HS-27A (cell line): ENCODE measurements at regions not wholly inside any gene's neighbourhood (a gene's known extent, or its start where the extent isn't known, plus 50 kb on each side); places are given as distances from the start of the nearest gene placed in this dataset.
"Not testable (repeated sequence)": the region's sequence is repeated elsewhere in the genome, so short reads cannot be mapped to it uniquely, and the experiment has no call there.

Experiments used
- DNase-seq: peaks from one replicate; pipeline ENCODE4 v3.0.0-alpha.2; 2012; ENCODE audit warnings: low read depth, missing footprints

GRCh38 chr10:35783305-35783838 lies 141.3 kb upstream of the FZD8 start:
- no peak for DNase-seq

GRCh38 chr10:35781643-35782035 lies 139.5 kb upstream of the FZD8 start:
- DNase-seq, result no peak

- no peak for DNase-seq
These were observed 139.0 kb upstream of the FZD8 start for GRCh38 chr10:35780970-35781642.

DNA sequence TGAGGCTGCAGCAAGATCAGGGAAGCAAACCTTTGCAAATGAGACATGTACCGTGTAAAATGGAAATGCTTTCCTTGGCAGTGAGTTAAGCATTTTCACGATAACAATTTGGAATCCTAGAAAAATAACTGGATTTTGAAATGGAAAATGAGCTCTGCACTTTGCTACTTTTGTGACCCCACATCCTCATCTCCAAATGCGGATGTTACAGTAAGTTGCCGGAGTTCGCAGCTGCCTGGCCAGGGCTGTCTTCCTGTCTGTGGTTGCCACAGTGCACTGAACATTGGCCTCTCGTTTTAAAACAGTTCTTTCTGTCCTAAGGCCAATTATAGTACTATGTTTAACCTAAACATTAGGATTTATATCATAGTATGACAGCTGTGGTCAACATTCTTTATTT lies 136.2 kb upstream of the FZD8 start:
- no peak for DNase-seq

GRCh38 chr10:35776557-35776956 lies 134.5 kb upstream of the FZD8 start:
- DNase-seq, result not testable (repeated sequence)

DNA sequence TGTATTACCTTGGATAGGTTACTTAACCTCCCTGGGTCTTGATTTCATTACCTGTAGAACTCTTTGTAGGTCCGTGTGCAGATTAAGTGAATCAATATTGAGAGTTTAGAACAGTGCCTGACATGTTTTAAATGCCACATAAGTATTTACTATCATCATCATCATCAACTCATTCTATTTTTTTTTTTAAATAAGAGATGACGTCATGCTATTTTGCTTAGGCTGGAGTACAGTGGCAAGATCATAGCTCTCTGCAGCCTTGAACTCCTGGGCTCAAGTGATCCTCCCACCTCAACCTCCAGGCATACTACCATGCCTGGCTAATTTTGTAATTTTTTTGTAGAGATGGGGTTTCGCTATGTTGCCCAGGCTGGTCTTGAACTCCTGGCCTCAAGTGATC lies 132.0 kb upstream of the FZD8 start:
- DNase-seq, result no peak

GRCh38 chr10:35770817-35771355 lies 128.8 kb upstream of the FZD8 start:
- DNase-seq, result no peak

GRCh38 chr10:35769795-35770194 lies 127.7 kb upstream of the FZD8 start:
- no peak for DNase-seq

GRCh38 chr10:35768731-35769130 lies 126.6 kb upstream of the FZD8 start:
- no peak for DNase-seq

DNA sequence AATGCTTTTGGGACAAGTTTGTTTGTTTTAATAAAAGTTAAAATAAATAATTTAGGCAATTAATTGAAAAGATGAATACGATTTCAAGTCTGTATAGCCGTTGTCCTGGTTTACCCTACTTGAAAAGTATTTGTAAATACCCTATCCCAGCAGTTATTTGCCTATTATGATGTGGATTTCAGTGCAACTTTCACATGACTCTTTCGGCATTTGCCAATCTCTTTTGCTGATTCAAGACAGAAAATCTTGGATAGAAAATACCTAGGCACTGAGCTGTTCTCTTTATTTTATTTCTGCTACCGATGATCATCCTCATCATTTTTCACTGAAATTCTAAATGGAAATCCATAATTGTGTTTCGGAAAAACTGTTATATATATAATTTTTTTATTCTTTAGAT lies 125.9 kb upstream of the FZD8 start:
- DNase-seq, result no peak

- DNase-seq, result no peak
These were observed 123.9 kb upstream of the FZD8 start for GRCh38 chr10:35765996-35766395.

- no peak for DNase-seq
These were observed 123.0 kb upstream of the FZD8 start for GRCh38 chr10:35765066-35765527.

DNA sequence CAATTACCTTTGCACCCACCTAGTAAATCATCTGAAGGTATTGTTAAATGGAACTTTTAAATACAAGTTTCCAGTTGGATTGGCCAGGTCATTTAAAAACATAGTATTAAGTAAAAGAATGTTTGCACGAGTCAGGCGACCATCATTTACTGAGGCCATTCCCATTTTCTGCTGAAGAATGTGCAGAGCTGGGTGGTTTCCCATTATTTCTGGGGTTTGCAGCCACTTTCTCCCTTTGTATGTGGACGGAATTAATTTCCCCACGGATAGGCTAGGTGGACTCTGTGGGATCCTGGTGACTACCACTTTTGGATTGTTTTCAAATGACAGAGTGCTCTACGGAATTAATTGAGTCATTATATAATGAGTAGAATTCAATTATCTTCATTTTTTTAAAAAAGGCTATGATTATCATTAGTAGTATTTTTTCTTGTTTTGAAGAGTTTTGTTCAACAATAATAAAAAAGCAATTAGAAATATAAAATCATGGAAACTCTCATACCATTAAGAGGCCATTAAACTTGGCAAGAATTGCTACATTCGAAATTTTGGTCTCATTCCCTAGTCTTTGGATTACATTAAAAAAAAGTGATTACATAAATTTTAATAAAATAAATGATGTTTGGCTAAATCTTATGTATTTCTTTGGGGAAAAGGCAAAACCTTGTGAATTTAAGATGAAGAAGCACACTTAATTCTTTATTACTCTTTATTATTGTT lies 120.4 kb upstream of the FZD8 start:
- no peak for DNase-seq

DNA sequence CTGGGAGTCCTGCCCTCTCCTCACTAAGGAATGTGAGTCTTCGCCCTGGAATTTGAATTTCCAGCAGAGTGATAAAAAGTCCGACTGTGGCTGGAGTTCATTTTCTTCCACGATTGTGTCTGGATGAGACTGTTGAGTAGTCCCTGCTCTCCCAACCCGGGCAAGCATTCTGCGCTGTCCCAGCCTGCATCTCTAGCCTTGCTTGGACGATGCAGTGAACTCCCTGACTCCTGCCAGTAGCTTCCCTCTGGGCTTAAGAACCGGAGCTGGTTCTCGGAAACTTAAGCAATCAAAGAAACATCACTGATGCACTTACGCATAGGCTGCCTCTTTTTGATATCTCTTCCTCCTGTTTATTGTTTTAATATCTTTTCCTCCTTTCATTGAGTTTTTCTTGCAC lies 116.0 kb upstream of the FZD8 start:
- DNase-seq, result no peak

DNA sequence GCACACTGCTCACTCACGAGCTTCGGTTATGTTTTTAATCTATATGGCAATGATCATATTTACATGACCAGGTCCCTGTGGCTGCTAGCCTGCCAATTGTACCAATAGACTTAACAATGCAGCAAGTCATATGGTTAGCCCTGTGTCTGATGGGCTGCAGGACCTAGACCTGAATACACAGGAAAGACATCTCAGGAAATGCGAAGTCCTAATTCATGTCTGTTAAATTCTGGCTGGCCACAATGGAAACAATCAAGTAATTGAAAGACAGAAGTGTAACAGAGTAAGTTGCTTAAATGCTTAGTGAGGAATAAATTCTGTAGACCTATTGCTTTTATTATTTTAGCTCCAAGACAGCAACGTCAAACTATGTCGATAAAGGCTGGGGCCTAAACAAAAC lies 112.4 kb upstream of the FZD8 start:
- DNase-seq, result no peak

GRCh38 chr10:35752469-35753461 lies 110.7 kb upstream of the FZD8 start:
- no peak for DNase-seq

DNA sequence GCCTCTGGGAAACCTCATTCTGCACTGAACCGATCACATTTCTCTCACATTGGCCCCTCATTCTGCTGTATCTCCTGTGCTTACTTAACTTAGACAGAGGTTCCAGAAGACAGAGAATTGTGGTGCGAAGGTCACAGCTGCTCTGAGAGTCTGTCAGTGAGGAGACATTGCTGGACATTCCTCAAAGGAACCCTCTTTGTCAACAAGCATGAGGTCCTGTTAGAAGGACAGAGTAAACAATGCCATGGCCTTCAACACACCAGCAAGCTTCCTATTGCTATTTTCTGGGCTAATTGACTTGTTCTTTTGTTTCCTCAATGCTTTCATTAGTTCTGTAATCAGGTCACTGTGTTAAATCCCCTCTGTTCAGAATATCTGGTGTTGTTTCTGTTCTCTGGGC lies 109.3 kb upstream of the FZD8 start:
- no peak for DNase-seq

- no peak for DNase-seq
These were observed 107.1 kb upstream of the FZD8 start for GRCh38 chr10:35749230-35749629.

DNA sequence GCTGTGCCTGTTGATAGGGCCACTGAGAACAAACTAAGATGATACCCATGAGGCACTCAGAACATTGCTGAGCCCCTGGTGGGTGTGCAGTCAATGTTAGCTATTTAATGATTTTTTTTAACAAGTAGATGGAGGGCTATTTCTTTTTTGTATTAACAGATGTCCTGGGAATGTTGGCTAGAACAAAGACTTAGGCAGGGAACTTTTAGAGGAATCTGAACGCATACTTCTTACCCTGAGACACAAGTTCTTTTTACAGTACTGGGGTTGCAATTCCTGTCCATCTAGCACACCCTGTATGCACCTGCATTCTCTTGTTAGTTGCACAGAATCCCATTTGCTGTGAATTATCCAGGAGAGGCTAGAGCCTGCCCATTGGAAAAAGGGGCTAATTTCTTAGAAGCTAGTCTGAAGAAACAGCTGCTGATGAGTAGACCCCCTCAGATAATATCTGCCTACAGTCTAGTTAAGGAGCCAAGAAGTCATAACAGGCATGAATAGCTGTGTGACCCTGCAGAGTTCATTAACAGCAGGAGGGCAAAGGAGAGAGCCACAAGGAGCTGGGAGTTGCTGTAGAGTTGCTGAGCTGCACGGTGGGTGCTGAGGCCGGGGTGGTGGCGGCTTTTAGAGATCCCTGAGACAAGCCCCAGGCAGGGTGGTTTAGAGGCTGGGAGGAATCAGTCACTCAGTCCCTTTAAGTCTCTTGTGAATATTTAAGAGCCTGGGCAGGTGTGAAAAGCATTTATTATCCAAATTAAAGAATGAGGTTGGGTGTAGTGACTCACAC lies 103.7 kb upstream of the FZD8 start:
- no peak for DNase-seq

DNA sequence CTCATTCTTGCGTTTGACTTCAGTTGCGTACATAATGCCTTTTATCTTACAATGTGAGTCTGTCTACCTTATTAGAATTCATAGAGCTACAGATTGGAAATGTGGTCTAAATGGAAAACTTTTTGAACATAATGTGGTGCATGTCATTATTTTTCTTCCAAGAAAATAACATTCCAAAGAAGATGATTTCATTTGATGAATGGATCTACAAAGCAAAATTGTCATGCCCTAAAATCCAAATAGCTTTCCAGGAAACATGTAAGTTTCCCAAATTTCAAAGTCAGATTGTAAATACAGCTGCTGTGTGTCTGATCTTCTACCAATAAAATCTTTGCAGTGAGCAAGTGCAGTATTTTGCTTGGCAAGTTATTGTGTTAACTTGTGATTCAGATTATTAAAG lies 101.8 kb upstream of the FZD8 start:
- no peak for DNase-seq

DNA sequence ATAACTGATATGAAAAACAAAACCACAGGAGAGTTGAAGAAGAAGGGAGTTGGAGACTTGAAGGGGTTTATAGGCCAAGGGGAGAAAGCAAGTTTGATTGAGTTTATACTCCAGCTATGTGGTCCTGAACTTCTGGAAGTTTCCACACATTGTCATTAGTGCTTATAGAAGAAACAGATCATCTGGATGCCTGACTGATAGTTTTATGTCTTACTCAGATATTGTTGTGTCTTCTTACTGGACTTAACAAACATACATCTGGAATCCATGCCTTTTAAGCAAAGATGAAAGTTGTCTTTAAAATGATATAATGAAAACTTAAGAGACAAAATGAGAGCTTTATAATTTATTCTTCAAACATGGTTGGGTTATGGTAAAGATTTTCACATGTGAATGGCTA lies 101.3 kb upstream of the FZD8 start:
- no peak for DNase-seq
